ENCODE measurements at regions not wholly inside any gene's neighbourhood (a gene's known extent, or its start where the extent isn't known, plus 50 kb on each side); places are given as distances from the start of the nearest gene placed in this dataset.

DNA sequence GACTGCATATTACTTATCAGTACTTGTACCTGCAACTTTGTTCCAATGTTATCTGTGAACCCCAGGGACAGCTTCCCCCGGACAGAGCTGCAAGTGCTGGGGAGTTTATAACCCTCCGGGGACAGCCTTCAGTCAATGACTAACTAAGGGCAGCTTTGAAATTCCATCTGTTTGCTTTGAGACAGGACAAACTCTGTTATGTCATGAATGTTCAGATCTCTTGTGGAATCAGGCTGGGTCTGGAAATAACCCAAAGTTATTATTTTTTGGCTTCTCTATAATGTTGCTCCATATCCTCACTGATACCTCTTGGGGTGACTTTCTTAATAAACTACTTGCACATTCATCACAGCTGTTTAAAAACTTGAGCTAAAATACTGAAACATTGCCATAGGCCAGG, 617.5 kb upstream of the TLE4 start:
- Histone ChIP-seq H3K4me3 (no peak overlapping the region), H3K27me3 (no peaks in the 10 kb centered on the region), H3K36me3 (no peaks in the 10 kb centered on the region), H3K27ac (no peak overlapping the region), H3K9me3 (no peaks in the 10 kb centered on the region), H3K4me1 (no peaks in the 10 kb centered on the region)
- in situ Hi-C loops (cut with MboI; ENCODE audit: low sequenced_read_pairs in 4 of 4) (no loop called here), intact Hi-C loops (cut with DNase I; ENCODE audit: low total_unique reads) (no loop called here)
- ATAC-seq, result no peak
- TF ChIP-seq POLR2A (IDR thresholded peaks at IDR 0.05), result no peak
- TF ChIP-seq, protein P1, sequence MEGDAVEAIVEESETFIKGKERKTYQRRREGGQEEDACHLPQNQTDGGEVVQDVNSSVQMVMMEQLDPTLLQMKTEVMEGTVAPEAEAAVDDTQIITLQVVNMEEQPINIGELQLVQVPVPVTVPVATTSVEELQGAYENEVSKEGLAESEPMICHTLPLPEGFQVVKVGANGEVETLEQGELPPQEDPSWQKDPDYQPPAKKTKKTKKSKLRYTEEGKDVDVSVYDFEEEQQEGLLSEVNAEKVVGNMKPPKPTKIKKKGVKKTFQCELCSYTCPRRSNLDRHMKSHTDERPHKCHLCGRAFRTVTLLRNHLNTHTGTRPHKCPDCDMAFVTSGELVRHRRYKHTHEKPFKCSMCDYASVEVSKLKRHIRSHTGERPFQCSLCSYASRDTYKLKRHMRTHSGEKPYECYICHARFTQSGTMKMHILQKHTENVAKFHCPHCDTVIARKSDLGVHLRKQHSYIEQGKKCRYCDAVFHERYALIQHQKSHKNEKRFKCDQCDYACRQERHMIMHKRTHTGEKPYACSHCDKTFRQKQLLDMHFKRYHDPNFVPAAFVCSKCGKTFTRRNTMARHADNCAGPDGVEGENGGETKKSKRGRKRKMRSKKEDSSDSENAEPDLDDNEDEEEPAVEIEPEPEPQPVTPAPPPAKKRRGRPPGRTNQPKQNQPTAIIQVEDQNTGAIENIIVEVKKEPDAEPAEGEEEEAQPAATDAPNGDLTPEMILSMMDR (IDR thresholded peaks at IDR 0.05 in 4 of 5, conservative IDR thresholded peaks at IDR 0.05 in 1 of 5), result no peak
- DNase-seq, result no peak

DNA sequence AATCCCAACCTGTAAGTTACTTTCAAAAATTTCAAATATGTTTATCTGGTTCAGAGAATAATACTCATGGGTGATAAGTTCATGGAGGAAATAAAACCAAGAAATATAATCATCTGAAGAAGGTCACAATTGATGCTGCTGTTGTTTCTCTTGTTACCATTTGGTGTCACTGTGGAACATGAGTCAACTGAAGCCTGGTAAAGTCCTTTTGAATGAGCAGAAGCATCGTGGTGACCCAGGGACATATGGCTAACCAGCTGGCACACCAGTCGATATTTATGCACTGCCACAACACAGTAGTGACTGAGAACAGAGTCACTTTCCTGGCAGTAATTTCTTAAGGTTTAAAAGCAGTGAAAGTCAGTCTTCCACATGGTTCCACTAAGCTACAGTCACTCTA, 612.9 kb upstream of the TLE4 start:
- no peaks in the 10 kb centered on the region for H3K27me3 ChIP-seq
- H3K9me3 ChIP-seq, result no peaks in the 10 kb centered on the region
- H3K27ac ChIP-seq, result no peak overlapping the region
- H3K4me3 ChIP-seq, result no peak overlapping the region
- TF ChIP-seq, protein P1 (IDR thresholded peaks at IDR 0.05 in 4 of 5, conservative IDR thresholded peaks at IDR 0.05 in 1 of 5), result no peak
- no peak for TF ChIP-seq POLR2A (IDR thresholded peaks at IDR 0.05)
- no peaks in the 10 kb centered on the region for H3K4me1 ChIP-seq
- H3K36me3 ChIP-seq, result no peaks in the 10 kb centered on the region
- DNase-seq (no peak), ATAC-seq (no peak)
- in situ Hi-C loops (cut with MboI; ENCODE audit: low sequenced_read_pairs in 4 of 4), result no loop called here
- intact Hi-C loops (cut with DNase I; ENCODE audit: low total_unique reads), result no loop called here

GRCh38 chr9:78962156-78962555, 609.6 kb upstream of the TLE4 start:
- in situ Hi-C loops (cut with MboI; ENCODE audit: low sequenced_read_pairs in 4 of 4), result no loop called here
- Histone ChIP-seq H3K27me3 (no peaks in the 10 kb centered on the region), H3K4me1 (no peaks in the 10 kb centered on the region), H3K9me3 (no peaks in the 10 kb centered on the region), H3K27ac (no peak overlapping the region), H3K36me3 (no peaks in the 10 kb centered on the region), H3K4me3 (no peak overlapping the region)
- intact Hi-C loops (cut with DNase I; ENCODE audit: low total_unique reads), result no loop called here
- TF ChIP-seq, protein P1 (IDR thresholded peaks at IDR 0.05 in 4 of 5, conservative IDR thresholded peaks at IDR 0.05 in 1 of 5), result no peak
- no peak for TF ChIP-seq POLR2A (IDR thresholded peaks at IDR 0.05)
- ATAC-seq, result no peak
- no peak for DNase-seq

- no peaks in the 10 kb centered on the region for H3K9me3 ChIP-seq
- TF ChIP-seq, protein P1 (IDR thresholded peaks at IDR 0.05 in 4 of 5, conservative IDR thresholded peaks at IDR 0.05 in 1 of 5), result no peak
- no peak for TF ChIP-seq POLR2A (IDR thresholded peaks at IDR 0.05)
- H3K36me3 ChIP-seq, result no peaks in the 10 kb centered on the region
- in situ Hi-C loops (cut with MboI; ENCODE audit: low sequenced_read_pairs in 4 of 4) (no loop called here), intact Hi-C loops (cut with DNase I; ENCODE audit: low total_unique reads) (no loop called here)
- H3K4me1 ChIP-seq, result no peaks in the 10 kb centered on the region
- no peak for ATAC-seq
- no peak for DNase-seq
- no peak overlapping the region for H3K4me3 ChIP-seq
- H3K27ac ChIP-seq, result no peak overlapping the region
- H3K27me3 ChIP-seq, result no peaks in the 10 kb centered on the region
Measured at GRCh38 chr9:78963911-78964310, 607.9 kb upstream of the TLE4 start.

DNA sequence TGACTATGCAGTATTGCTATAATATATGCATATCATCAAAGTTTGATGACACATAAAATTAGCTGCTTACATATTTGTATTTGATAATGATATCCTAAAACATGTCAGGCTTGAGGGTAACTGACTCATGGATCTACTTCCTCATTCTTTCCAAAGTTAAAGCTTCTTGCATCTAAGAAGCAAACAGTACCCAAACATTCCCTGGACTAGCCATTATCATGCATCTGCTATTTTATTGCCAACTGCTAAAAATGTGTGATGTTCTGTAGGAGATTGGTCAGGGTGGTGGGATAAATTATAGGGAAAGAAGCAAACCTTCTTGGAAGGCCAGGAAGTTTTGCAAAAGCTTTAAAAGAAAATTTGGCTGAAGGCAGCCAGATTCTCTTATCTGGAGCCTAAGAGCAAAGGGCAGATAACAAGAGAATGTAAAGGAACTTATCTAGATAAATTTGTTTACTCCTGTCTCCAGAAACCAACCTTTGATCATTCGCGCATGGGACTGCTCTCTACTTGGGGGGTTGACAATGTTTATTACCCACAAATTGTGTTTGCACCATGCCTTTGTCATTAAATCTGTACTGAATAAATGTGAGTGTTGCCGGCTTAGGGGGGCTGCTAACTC, 604.1 kb upstream of the TLE4 start:
- TF ChIP-seq, protein P1 (IDR thresholded peaks at IDR 0.05 in 4 of 5, conservative IDR thresholded peaks at IDR 0.05 in 1 of 5), result no peak
- TF ChIP-seq POLR2A (IDR thresholded peaks at IDR 0.05), result no peak

More for the DNA sequence above, 604.1 kb upstream of the TLE4 start:
- intact Hi-C loops (cut with DNase I; ENCODE audit: low total_unique reads) (no loop called here), in situ Hi-C loops (cut with MboI; ENCODE audit: low sequenced_read_pairs in 4 of 4) (no loop called here)
- H3K9me3 ChIP-seq, result no peaks in the 10 kb centered on the region
- H3K36me3 ChIP-seq, result no peaks in the 10 kb centered on the region
- H3K27me3 ChIP-seq, result no peaks in the 10 kb centered on the region
- no peak for DNase-seq
- H3K4me3 ChIP-seq, result no peak overlapping the region
- ATAC-seq, result no peak
- H3K27ac ChIP-seq, result no peak overlapping the region
- no peaks in the 10 kb centered on the region for H3K4me1 ChIP-seq

All from gastrocnemius medialis (tissue), 4 donors.